ENCODE measurements at regions not wholly inside any gene's neighbourhood (a gene's known extent, or its start where the extent isn't known, plus 50 kb on each side); places are given as distances from the start of the nearest gene placed in this dataset.

- TF ChIP-seq FIP1L1 (IDR thresholded peaks at IDR 0.05; ENCODE audit: low read depth, low read length, poor library complexity, severe bottlenecking) (no peak), ZBTB43 (CRISPR knock-in tag; IDR thresholded peaks at IDR 0.05) (no peak), U2AF2 (optimal IDR thresholded peaks at IDR 0.05; ENCODE audit: low read depth, low read length) (no peak), PHF21A (IDR thresholded peaks at IDR 0.05; ENCODE audit: borderline replicate concordance, low read depth) (no peak), ZNF347 (CRISPR knock-in tag; IDR thresholded peaks at IDR 0.05; ENCODE audit: low read depth) (no peak), YY1 (IDR thresholded peaks at IDR 0.05; ENCODE audit: borderline replicate concordance in 1 of 3, control insufficient read depth in 1 of 3, extremely low read depth in 1 of 3, insufficient read depth in 3 of 3, insufficient read length in 1 of 3, insufficient replicate concordance in 2 of 3, low read depth in 1 of 3, low read length in 2 of 3) (peak in 1 of 3 experiments; percentile 66), TAF7 (tag; IDR thresholded peaks at IDR 0.05) (no peak), ZNF239 (CRISPR knock-in tag; IDR thresholded peaks at IDR 0.05) (no peak), MCM5 (IDR thresholded peaks at IDR 0.05; ENCODE audit: low read depth) (no peak), TCF3 (CRISPR knock-in tag; IDR thresholded peaks at IDR 0.05) (no peak), KDM4B (IDR thresholded peaks at IDR 0.05; ENCODE audit: borderline replicate concordance in 2 of 2, low read depth in 1 of 2) (no peak), EHMT2 (IDR thresholded peaks at IDR 0.05) (no peak), UBTF (IDR thresholded peaks at IDR 0.05; ENCODE audit: borderline replicate concordance in 1 of 2, low read depth in 2 of 2, low read length in 2 of 2) (peak in 1 of 2 experiments; percentile 82; a peak in 3 of 4 replicates), SRSF7 (optimal IDR thresholded peaks at IDR 0.05; ENCODE audit: low read depth, low read length) (no peak), KLF6 (CRISPR knock-in tag; IDR thresholded peaks at IDR 0.05; ENCODE audit: borderline replicate concordance) (no peak), LARP7 (IDR thresholded peaks at IDR 0.05) (no peak), PYGO2 (tag; IDR thresholded peaks at IDR 0.05) (no peak), PML (IDR thresholded peaks at IDR 0.05; ENCODE audit: low read length) (no peak), ARID1B (IDR thresholded peaks at IDR 0.05) (no peak), MTA3 (IDR thresholded peaks at IDR 0.05; ENCODE audit: borderline replicate concordance) (no peak), SMARCA4 (IDR thresholded peaks at IDR 0.05) (no peak), TFAP4 (CRISPR knock-in tag; IDR thresholded peaks at IDR 0.05; ENCODE audit: borderline replicate concordance) (peak; percentile 66; the same call in 1 of the 2 replicates), SMC3 (conservative IDR thresholded peaks at IDR 0.05; ENCODE audit: insufficient read depth, low read depth, low read length) (no peak), GATAD2A (IDR thresholded peaks at IDR 0.05) (no peak), CEBPB (tag; IDR thresholded peaks at IDR 0.05) (no peak), NCOA2 (IDR thresholded peaks at IDR 0.05; ENCODE audit: partially characterized antibody in 2 of 2) (no peak)
Measured at GRCh38 chr9:14515571-14516198, 177.5 kb downstream of the ZDHHC21 start (continued).

Measured in K562 (cell line).